ENCODE measurements at regions not wholly inside any gene's neighbourhood (a gene's known extent, or its start where the extent isn't known, plus 50 kb on each side); places are given as distances from the start of the nearest gene placed in this dataset.

DNA sequence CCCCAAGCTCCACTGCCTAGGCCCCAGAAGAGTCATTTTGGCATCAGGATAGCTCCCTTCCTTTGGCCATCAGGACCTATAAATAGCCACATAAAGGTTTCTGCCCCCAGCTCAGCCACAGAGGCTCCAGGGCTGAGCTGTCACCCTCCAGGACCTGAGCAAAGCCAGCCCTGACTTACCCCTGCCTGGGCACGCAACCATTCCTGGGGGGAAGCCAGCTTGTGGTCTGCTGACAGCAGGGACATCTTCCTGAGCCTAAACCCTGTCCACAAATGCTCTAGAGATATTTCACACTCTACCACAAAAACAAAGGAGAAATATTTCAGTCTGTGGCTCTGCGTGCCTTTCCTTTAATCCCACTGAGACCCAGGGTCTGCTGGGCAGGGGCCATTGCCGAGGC lies 123.7 kb upstream of the CCL2 start:
- Histone ChIP-seq H3K27me3 (ENCODE audit: control insufficient read depth, insufficient read depth, low read length) (no peaks in the 10 kb centered on the region), H3K4me3 (ENCODE audit: low read depth, low read length) (no peak overlapping the region), H3K27ac (ENCODE audit: low read depth, low read length) (no peak overlapping the region), H3K9me3 (ENCODE audit: control insufficient read depth, insufficient read depth, low read length) (no peaks in the 10 kb centered on the region; the same call in 1 of the 2 replicates)
- ChIA-PET CTCF (interaction anchor here (1.2 kb wide), 1 partner anchor 230 kb away, joined by 3 read pairs; no protein-coding TSS in a partner anchor), POLR2A (no interaction called here)
- TF ChIP-seq, protein P1, sequence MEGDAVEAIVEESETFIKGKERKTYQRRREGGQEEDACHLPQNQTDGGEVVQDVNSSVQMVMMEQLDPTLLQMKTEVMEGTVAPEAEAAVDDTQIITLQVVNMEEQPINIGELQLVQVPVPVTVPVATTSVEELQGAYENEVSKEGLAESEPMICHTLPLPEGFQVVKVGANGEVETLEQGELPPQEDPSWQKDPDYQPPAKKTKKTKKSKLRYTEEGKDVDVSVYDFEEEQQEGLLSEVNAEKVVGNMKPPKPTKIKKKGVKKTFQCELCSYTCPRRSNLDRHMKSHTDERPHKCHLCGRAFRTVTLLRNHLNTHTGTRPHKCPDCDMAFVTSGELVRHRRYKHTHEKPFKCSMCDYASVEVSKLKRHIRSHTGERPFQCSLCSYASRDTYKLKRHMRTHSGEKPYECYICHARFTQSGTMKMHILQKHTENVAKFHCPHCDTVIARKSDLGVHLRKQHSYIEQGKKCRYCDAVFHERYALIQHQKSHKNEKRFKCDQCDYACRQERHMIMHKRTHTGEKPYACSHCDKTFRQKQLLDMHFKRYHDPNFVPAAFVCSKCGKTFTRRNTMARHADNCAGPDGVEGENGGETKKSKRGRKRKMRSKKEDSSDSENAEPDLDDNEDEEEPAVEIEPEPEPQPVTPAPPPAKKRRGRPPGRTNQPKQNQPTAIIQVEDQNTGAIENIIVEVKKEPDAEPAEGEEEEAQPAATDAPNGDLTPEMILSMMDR (IDR thresholded peaks at IDR 0.05; ENCODE audit: low read depth, low read length): no peak
- no peak for DNase-seq (ENCODE audit: low read depth, low spot score)

DNA sequence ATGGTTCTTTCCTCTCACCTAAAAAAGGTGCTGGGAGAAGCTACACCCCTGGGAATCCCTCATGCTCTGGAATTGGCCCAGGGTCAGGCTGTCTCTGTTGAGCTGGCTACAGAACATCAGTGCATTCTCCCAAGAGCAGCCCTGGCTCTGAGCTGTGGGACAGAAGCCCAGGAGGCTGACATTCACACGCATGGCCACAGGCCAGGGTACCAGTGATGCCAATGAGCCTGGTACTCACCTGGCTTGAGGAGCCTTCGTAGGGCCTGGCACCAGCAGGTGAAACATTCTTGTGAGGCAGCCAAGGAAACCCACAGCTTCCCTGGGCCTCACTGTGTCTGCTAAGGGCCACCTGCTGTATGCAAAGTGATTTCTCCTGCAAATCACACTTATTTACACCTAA lies 121.7 kb upstream of the CCL2 start:
- no peaks in the 10 kb centered on the region; the same call in 1 of the 2 replicates for H3K9me3 ChIP-seq (ENCODE audit: control insufficient read depth, insufficient read depth, low read length)
- DNase-seq (ENCODE audit: low read depth, low spot score): no peak
- no peak overlapping the region for H3K4me3 ChIP-seq (ENCODE audit: low read depth, low read length)
- TF ChIP-seq, protein P1 (IDR thresholded peaks at IDR 0.05; ENCODE audit: low read depth, low read length): no peak
- no peak overlapping the region for H3K27ac ChIP-seq (ENCODE audit: low read depth, low read length)
- ChIA-PET CTCF (no interaction called here), POLR2A (no interaction called here)
- H3K27me3 ChIP-seq (ENCODE audit: control insufficient read depth, insufficient read depth, low read length): no peaks in the 10 kb centered on the region

DNA sequence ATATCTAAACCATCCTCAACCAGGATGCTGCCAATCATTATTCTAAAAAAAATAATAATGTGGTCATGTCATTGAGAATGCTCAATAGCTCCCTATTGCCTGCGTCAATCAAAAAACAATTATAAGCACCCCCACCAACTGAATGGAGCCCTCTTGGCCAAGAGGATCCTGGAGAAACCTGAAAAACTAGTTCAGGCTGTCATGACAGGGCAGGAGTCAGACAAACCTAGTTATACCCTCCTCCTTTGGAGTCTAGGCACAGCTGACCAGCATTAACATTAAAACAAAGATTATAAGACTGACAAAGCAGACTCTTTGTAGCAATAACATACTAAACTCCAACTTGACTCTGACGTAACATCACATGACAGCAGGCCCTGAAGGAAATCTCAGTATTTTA lies 119.2 kb upstream of the CCL2 start:
- ChIA-PET POLR2A (no interaction called here), CTCF (interaction anchor here (0.6 to 1.9 kb wide), 2 partner anchors 57 to 226 kb away, joined by 5 to 7 read pairs; no protein-coding TSS in a partner anchor)
- Histone ChIP-seq H3K4me3 (ENCODE audit: low read depth, low read length) (no peak overlapping the region), H3K27ac (ENCODE audit: low read depth, low read length) (no peak overlapping the region), H3K27me3 (ENCODE audit: control insufficient read depth, insufficient read depth, low read length) (no peaks in the 10 kb centered on the region), H3K9me3 (ENCODE audit: control insufficient read depth, insufficient read depth, low read length) (no peaks in the 10 kb centered on the region; the same call in 1 of the 2 replicates)
- TF ChIP-seq, protein P1 (IDR thresholded peaks at IDR 0.05; ENCODE audit: low read depth, low read length): no peak
- no peak for DNase-seq (ENCODE audit: low read depth, low spot score)

DNA sequence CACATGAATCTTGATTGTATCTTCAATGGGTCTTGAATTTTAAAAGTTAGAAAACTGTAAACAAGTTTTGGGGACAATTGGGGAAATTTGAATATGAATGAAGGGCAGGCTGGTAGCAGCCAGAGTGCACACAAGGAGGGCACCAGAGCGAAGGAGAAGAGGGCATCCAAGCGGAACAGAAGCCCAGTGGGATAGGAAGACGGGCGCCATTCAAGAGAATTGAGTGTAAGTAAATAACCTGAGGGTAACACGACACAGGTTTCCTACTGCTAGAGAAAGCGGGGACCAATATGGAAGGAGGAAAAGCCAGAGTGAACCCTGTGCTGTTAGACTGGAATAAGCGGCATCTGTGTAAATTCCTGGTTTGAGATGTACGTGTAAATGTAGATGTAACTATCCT lies 115.1 kb upstream of the CCL2 start:
- H3K27ac ChIP-seq (ENCODE audit: low read depth, low read length): no peak overlapping the region
- DNase-seq (ENCODE audit: low read depth, low spot score): no peak
- ChIA-PET CTCF (interaction anchor here (1.3 kb wide), 1 partner anchor 221 kb away, joined by 4 read pairs; no protein-coding TSS in a partner anchor), POLR2A (no interaction called here)
- TF ChIP-seq, protein P1 (IDR thresholded peaks at IDR 0.05; ENCODE audit: low read depth, low read length): no peak
- no peak overlapping the region for H3K4me3 ChIP-seq (ENCODE audit: low read depth, low read length)
- H3K27me3 ChIP-seq (ENCODE audit: control insufficient read depth, insufficient read depth, low read length): no peaks in the 10 kb centered on the region
- no peaks in the 10 kb centered on the region for H3K9me3 ChIP-seq (ENCODE audit: control insufficient read depth, insufficient read depth, low read length)

DNA sequence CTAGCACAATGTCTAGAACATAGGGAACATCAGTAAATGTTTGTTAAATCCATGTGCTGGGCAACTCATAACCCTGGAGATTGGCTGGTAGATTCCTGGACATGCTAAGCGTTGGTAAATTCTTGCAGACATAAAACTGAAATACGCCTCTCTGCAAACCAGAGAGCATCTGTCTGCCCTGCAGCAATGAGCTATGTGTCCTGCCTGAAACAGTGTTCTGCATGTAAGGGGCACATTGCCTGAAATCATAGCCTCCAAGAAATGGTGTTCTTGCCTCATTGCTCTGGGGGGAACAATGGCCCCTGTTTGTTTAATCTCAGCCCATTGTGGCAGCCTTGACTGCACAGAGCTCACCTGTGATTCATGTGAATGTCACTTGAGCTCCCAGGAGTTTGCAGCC lies 113.5 kb upstream of the CCL2 start:
- DNase-seq (ENCODE audit: low read depth, low spot score): no peak
- POLR2A ChIA-PET: no interaction called here
- CTCF ChIA-PET: interaction anchor here (1.0 kb wide), 1 partner anchor 363 kb away, joined by 3 read pairs; no protein-coding TSS in a partner anchor

More for the DNA sequence above, 113.5 kb upstream of the CCL2 start:
- Histone ChIP-seq H3K4me3 (ENCODE audit: low read depth, low read length) (no peak overlapping the region), H3K27ac (ENCODE audit: low read depth, low read length) (no peak overlapping the region), H3K27me3 (ENCODE audit: control insufficient read depth, insufficient read depth, low read length) (no peaks in the 10 kb centered on the region), H3K9me3 (ENCODE audit: control insufficient read depth, insufficient read depth, low read length) (no peaks in the 10 kb centered on the region)
- TF ChIP-seq, protein P1 (IDR thresholded peaks at IDR 0.05; ENCODE audit: low read depth, low read length): no peak

Measured in AG04450 (cell line).